ENCODE measurements at regions not wholly inside any gene's neighbourhood (a gene's known extent, or its start where the extent isn't known, plus 50 kb on each side); places are given as distances from the start of the nearest gene placed in this dataset.

- CTCF ChIA-PET, result no interaction called here
These were observed 1019.2 kb downstream of the BCL11B start for GRCh38 chr14:98252820-98253219.

DNA sequence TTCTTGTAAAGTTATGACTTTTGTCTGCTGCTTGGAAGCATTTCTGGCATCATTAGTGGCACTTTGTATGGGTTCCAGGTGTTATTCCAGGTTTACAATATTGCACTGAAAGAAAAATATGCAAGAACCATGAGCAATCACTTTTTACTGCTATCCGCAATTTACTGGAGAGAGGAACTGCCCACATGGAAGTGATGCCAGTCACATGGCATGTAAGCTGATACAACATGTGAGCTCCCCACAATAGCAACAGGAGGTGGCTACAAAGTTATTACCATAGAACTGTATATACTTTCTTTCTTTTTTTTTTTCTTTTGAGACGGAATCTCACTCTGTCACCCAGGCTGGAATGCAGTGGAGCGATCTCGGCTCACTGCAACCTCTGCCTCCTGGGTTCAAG is 1012.1 kb downstream of the BCL11B start:
- ChIA-PET POLR2A (no interaction called here), CTCF (no interaction called here)
- no peak for TF ChIP-seq CTCF (IDR thresholded peaks at IDR 0.05; ENCODE audit: insufficient read depth, low read length, missing control alignments)
- no peak for DNase-seq (ENCODE audit: low read depth, low spot score)
- H3K4me3 ChIP-seq (ENCODE audit: low read depth, low read length), result no peak overlapping the region

More at GRCh38 chr14:98252820-98253219, 1019.2 kb downstream of the BCL11B start:
- no peak for DNase-seq (ENCODE audit: low read depth, low spot score)
- POLR2A ChIA-PET, result no interaction called here
- H3K4me3 ChIP-seq (ENCODE audit: low read depth, low read length), result no peak overlapping the region
- no peak for TF ChIP-seq CTCF (IDR thresholded peaks at IDR 0.05; ENCODE audit: insufficient read depth, low read length, missing control alignments)

GRCh38 chr14:98262566-98262965 is 1009.4 kb downstream of the BCL11B start:
- TF ChIP-seq CTCF (IDR thresholded peaks at IDR 0.05; ENCODE audit: insufficient read depth, low read length, missing control alignments), result no peak
- DNase-seq (ENCODE audit: low read depth, low spot score), result no peak
- ChIA-PET CTCF (no interaction called here), POLR2A (no interaction called here)
- no peak overlapping the region for H3K4me3 ChIP-seq (ENCODE audit: low read depth, low read length)

- ChIA-PET CTCF (no interaction called here), POLR2A (no interaction called here)
- no peak for TF ChIP-seq CTCF (IDR thresholded peaks at IDR 0.05; ENCODE audit: insufficient read depth, low read length, missing control alignments)
- DNase-seq (ENCODE audit: low read depth, low spot score), result no peak
- H3K4me3 ChIP-seq (ENCODE audit: low read depth, low read length), result no peak overlapping the region
These were observed 1002.5 kb downstream of the BCL11B start for GRCh38 chr14:98269533-98269932.

GRCh38 chr14:98270201-98270600 is 1001.8 kb downstream of the BCL11B start:
- no peak overlapping the region for H3K4me3 ChIP-seq (ENCODE audit: low read depth, low read length)
- POLR2A ChIA-PET, result no interaction called here
- CTCF ChIA-PET, result no interaction called here
- DNase-seq (ENCODE audit: low read depth, low spot score), result no peak
- no peak for TF ChIP-seq CTCF (IDR thresholded peaks at IDR 0.05; ENCODE audit: insufficient read depth, low read length, missing control alignments)

- no peak for DNase-seq (ENCODE audit: low read depth, low spot score)
- ChIA-PET POLR2A (no interaction called here), CTCF (no interaction called here)
- TF ChIP-seq CTCF (IDR thresholded peaks at IDR 0.05; ENCODE audit: insufficient read depth, low read length, missing control alignments), result no peak
- H3K4me3 ChIP-seq (ENCODE audit: low read depth, low read length), result no peak overlapping the region
These were observed 997.4 kb downstream of the BCL11B start for GRCh38 chr14:98274596-98274995.

Measured in AG04449 (cell line).